GM23338 (cell line): ENCODE measurements at regions not wholly inside any gene's neighbourhood (a gene's known extent, or its start where the extent isn't known, plus 50 kb on each side); places are given as distances from the start of the nearest gene placed in this dataset.
A peak's percentile ranks its signal among the peaks of the same experiment; 100 is the strongest.
"Not testable (repeated sequence)": the region's sequence is repeated elsewhere in the genome, so short reads cannot be mapped to it uniquely, and the experiment has no call there.

Experiments used
- ATAC-seq: fragments of 200-7000 bp; cut with Tn5 transposase; 3 replicates; pipeline ENCODE4 v1.9.1; 2020
- DNase-seq: peaks from one replicate; pipeline ENCODE4 v3.0.0-alpha.2; 2015; ENCODE audit warnings: low spot score
- H2AFZ ChIP-seq: fragments of 200-600 bp; sonication (generic); 2 replicates; pipeline ENCODE4 v1.8.0; 2016; ENCODE audit warnings: antibody characterized with exemption, mild to moderate bottlenecking, moderate library complexity
- H3F3A ChIP-seq: fragments of 200-600 bp; sonication (generic); replicated peaks from 2 replicates; pipeline ENCODE4 v1.8.0; 2017; ENCODE audit warnings: antibody characterized with exemption, mixed run types, low read depth
- H3K27ac ChIP-seq: fragments of 200-600 bp; sonication (generic); 2 replicates; pipeline ENCODE4 v1.6.1; 2016; ENCODE audit warnings: low read depth
- H3K27me3 ChIP-seq: fragments of 200-600 bp; sonication (generic); 2 replicates; pipeline ENCODE4 v1.8.0; 2016; ENCODE audit warnings: mild to moderate bottlenecking, mixed run types, moderate library complexity; ENCODE audit not compliant: insufficient read depth
- H3K36me3 ChIP-seq: fragments of 200-600 bp; sonication (generic); 2 replicates; pipeline ENCODE4 v1.8.0; 2016; ENCODE audit warnings: mild to moderate bottlenecking; ENCODE audit not compliant: insufficient read depth
- H3K4me1 ChIP-seq: fragments of 200-600 bp; sonication (generic); 2 replicates; pipeline ENCODE4 v1.8.0; 2016; ENCODE audit warnings: mild to moderate bottlenecking, moderate library complexity; ENCODE audit not compliant: insufficient read depth
- H3K4me2 ChIP-seq: fragments of 200-600 bp; sonication (generic); 2 replicates; pipeline ENCODE4 v1.7.1; 2017; ENCODE audit warnings: mixed run types
- H3K4me3 ChIP-seq: fragments of 200-600 bp; sonication (generic); 2 replicates; pipeline ENCODE4 v1.6.1; 2016; ENCODE audit warnings: mixed run types
- H3K79me2 ChIP-seq: fragments of 200-600 bp; sonication (generic); replicated peaks from 2 replicates; pipeline ENCODE4 v1.8.0; 2017; ENCODE audit warnings: mild to moderate bottlenecking; ENCODE audit not compliant: insufficient read depth
- H3K9me2 ChIP-seq: fragments of 200-600 bp; sonication (generic); 2 replicates; pipeline ENCODE4 v1.8.0; 2017; ENCODE audit not compliant: insufficient read depth
- H4K20me1 ChIP-seq: fragments of 200-600 bp; sonication (generic); replicated peaks from 2 replicates; pipeline ENCODE4 v1.8.0; 2017; ENCODE audit warnings: mild to moderate bottlenecking; ENCODE audit not compliant: insufficient read depth
- H3K27ac Mint-ChIP-seq: 2 replicates; pipeline ENCODE4 v1.8.0; 2020; ENCODE audit warnings: inconsistent platforms, mild to moderate bottlenecking, moderate library complexity, mixed read lengths
- H3K27me3 Mint-ChIP-seq: 3 replicates; pipeline ENCODE4 v1.8.0; 2022; ENCODE audit warnings: low read depth, mild to moderate bottlenecking, moderate library complexity, mixed read lengths, inconsistent platforms; ENCODE audit not compliant: insufficient read depth, poor library complexity
- H3K36me3 Mint-ChIP-seq: 3 replicates; pipeline ENCODE4 v1.8.0; 2021; ENCODE audit warnings: low read depth, mild to moderate bottlenecking, inconsistent platforms, moderate library complexity, mixed read lengths
- H3K4me1 Mint-ChIP-seq: 3 replicates; pipeline ENCODE4 v1.8.0; 2020; ENCODE audit warnings: mild to moderate bottlenecking, inconsistent platforms, mixed read lengths
- H3K4me3 Mint-ChIP-seq: 3 replicates; pipeline ENCODE4 v1.8.0; 2021; ENCODE audit warnings: moderate library complexity, mild to moderate bottlenecking, inconsistent platforms, mixed read lengths
- H3K9me3 Mint-ChIP-seq: 3 replicates; pipeline ENCODE4 v1.8.0; 2020; ENCODE audit warnings: moderate library complexity, mild to moderate bottlenecking, inconsistent platforms, mixed read lengths
- CREB1 ChIP-seq: fragments of 250-450 bp; sonication (Bioruptor Pico); IDR thresholded peaks from 2 replicates; pipeline ENCODE4 v1.5.0; 2020; ENCODE audit warnings: low read depth, mild to moderate bottlenecking, moderate library complexity
- CTCF ChIP-seq, 2 experiments: fragments of 200-600 bp in 1 of 2; sonication (generic) in 1 of 2; conservative IDR thresholded peaks; 2 replicates each; pipeline versions ENCODE4 v1.5.1 to v1.6.1; 2016 to 2017; ENCODE audit warnings: antibody characterized with exemption in 2 of 2, low read depth in 2 of 2, mild to moderate bottlenecking in 2 of 2, moderate library complexity in 1 of 2
- EZH2 ChIP-seq: fragments of 200-600 bp; sonication (generic); IDR thresholded peaks from one replicate; pipeline ENCODE4 v1.8.0; 2017; ENCODE audit warnings: antibody characterized with exemption, mild to moderate bottlenecking, low read depth; ENCODE audit not compliant: unreplicated experiment
- POLR2AphosphoS5 ChIP-seq: IDR thresholded peaks from 2 replicates; pipeline ENCODE4 v1.6.1; 2016; ENCODE audit warnings: antibody characterized with exemption, low read depth
- REST ChIP-seq: IDR thresholded peaks from one replicate; pipeline ENCODE4 v1.6.1; 2018; ENCODE audit warnings: antibody characterized with exemption; ENCODE audit not compliant: unreplicated experiment
- STAT1 ChIP-seq: IDR thresholded peaks from one replicate; pipeline ENCODE4 v1.6.1; 2016; ENCODE audit warnings: antibody characterized with exemption; ENCODE audit not compliant: unreplicated experiment
- ZNF331 ChIP-seq: fragments of 250-450 bp; sonication (Bioruptor Pico); IDR thresholded peaks from 2 replicates; pipeline ENCODE4 v1.5.0; 2020; ENCODE audit warnings: low read depth, mild to moderate bottlenecking, moderate library complexity

- TF ChIP-seq POLR2AphosphoS5 (no peak), REST (no peak), CREB1 (CRISPR knock-in tag) (no peak), CTCF (conservative IDR thresholded peaks at IDR 0.05; ENCODE audit: low read depth in 2 of 2) (no peak)
Measured at GRCh38 chr4:31261632-31262031, 541.5 kb downstream of the PCDH7 start (continued).

- not testable (repeated sequence) for H3K27ac ChIP-seq, H3K4me3 ChIP-seq, H3K9me3 Mint-ChIP-seq, H3K36me3 Mint-ChIP-seq, H3K4me2 ChIP-seq, H3K79me2 ChIP-seq, H3K4me3 Mint-ChIP-seq, ATAC-seq, H4K20me1 ChIP-seq, H3K4me1 ChIP-seq, H3K27me3 ChIP-seq, H3K27me3 Mint-ChIP-seq, H3K9me2 ChIP-seq, H3K27ac Mint-ChIP-seq, H3K36me3 ChIP-seq, H3K4me1 Mint-ChIP-seq, H2AFZ ChIP-seq, DNase-seq, H3F3A ChIP-seq
Measured at GRCh38 chr4:31266094-31266493, 545.9 kb downstream of the PCDH7 start.

- H3F3A ChIP-seq: no peaks in the 10 kb centered on the region
- no peaks in the 10 kb centered on the region for H4K20me1 ChIP-seq
- H3K27ac ChIP-seq: no peak overlapping the region
- no peak overlapping the region for H3K4me2 ChIP-seq
- Mint-ChIP-seq H3K4me1 (peaks cover 8% of the 10 kb centered on the region; the same call in 2 of the 3 replicates), H3K27ac (no peak overlapping the region), H3K4me3 (no peak overlapping the region), H3K9me3 (no peaks in the 10 kb centered on the region), H3K27me3 (no peaks in the 10 kb centered on the region), H3K36me3 (no peaks in the 10 kb centered on the region)
- no peak for DNase-seq
- no peaks in the 10 kb centered on the region for H3K79me2 ChIP-seq
- no peak overlapping the region for H3K4me3 ChIP-seq
- H3K4me1 ChIP-seq: peaks cover 8% of the 10 kb centered on the region; the same call in 1 of the 2 replicates
- H3K36me3 ChIP-seq: no peaks in the 10 kb centered on the region
- H2AFZ ChIP-seq: 0 out of 2 replicates have a peak overlapping the region, but pooled peaks have one; percentile 11
- H3K27me3 ChIP-seq: no peaks in the 10 kb centered on the region
- H3K9me2 ChIP-seq: 0 out of 2 replicates have a peak, but pooled peaks cover 3% of the 10 kb centered on the region
- no peak for ATAC-seq
- TF ChIP-seq EZH2 (no peak), ZNF331 (CRISPR knock-in tag) (no peak), POLR2AphosphoS5 (no peak), STAT1 (no peak), CTCF (conservative IDR thresholded peaks at IDR 0.05; ENCODE audit: low read depth in 2 of 2) (no peak)
Measured at GRCh38 chr4:31272331-31273061, 552.3 kb downstream of the PCDH7 start.
